Astrocyte (in vitro differentiated cells and primary cell): ENCODE measurements at regions not wholly inside any gene's neighbourhood (a gene's known extent, or its start where the extent isn't known, plus 50 kb on each side); places are given as distances from the start of the nearest gene placed in this dataset.

Source experiments
- DNase-seq: peaks from one replicate; pipeline ENCODE4 v3.0.0-alpha.2; 2010; ENCODE audit warnings: low read depth
- FAIRE-seq: peaks from 2 replicates; lab custom pipeline; 2011; peaks lifted over from hg19 to GRCh38; lab: Jason Lieb, UNC
- H2AFZ ChIP-seq: 2 replicates; pipeline ENCODE4 v1.6.0; 2012; ENCODE audit warnings: low read depth, low read length, inconsistent platforms
- H3K27ac ChIP-seq: 2 replicates; pipeline ENCODE4 v1.5.1; 2011; ENCODE audit warnings: low read depth, low read length, inconsistent platforms
- H3K27me3 ChIP-seq: 2 replicates; pipeline ENCODE4 v1.6.0; 2011; ENCODE audit warnings: low read length, inconsistent platforms; ENCODE audit not compliant: insufficient read depth
- H3K36me3 ChIP-seq: 2 replicates; pipeline ENCODE4 v1.5.1; 2011; ENCODE audit warnings: low read length, inconsistent platforms; ENCODE audit not compliant: insufficient read depth
- H3K4me1 ChIP-seq: 2 replicates; pipeline ENCODE4 v1.5.1; 2011; ENCODE audit warnings: low read length, inconsistent platforms; ENCODE audit not compliant: insufficient read depth
- H3K4me2 ChIP-seq: 2 replicates; pipeline ENCODE4 v1.6.0; 2012; ENCODE audit warnings: low read length, inconsistent platforms
- H3K4me3 ChIP-seq: 2 replicates; pipeline ENCODE4 v1.5.1; 2011; ENCODE audit warnings: low read depth, mild to moderate bottlenecking, low read length, inconsistent platforms; ENCODE audit not compliant: insufficient read depth
- H3K79me2 ChIP-seq: 2 replicates; pipeline ENCODE4 v1.6.0; 2012; ENCODE audit warnings: mild to moderate bottlenecking, low read length, inconsistent platforms; ENCODE audit not compliant: insufficient read depth
- H3K9ac ChIP-seq: 2 replicates; pipeline ENCODE4 v1.6.0; 2012; ENCODE audit warnings: mild to moderate bottlenecking, low read length, inconsistent platforms
- H3K9me3 ChIP-seq: 2 replicates; pipeline ENCODE4 v1.5.1; 2012; ENCODE audit warnings: low read depth, mild to moderate bottlenecking, low read length, inconsistent platforms; ENCODE audit not compliant: insufficient read depth
- H4K20me1 ChIP-seq: 2 replicates; pipeline ENCODE4 v1.6.0; 2012; ENCODE audit warnings: low read length, inconsistent platforms; ENCODE audit not compliant: insufficient read depth
- H3K27ac Mint-ChIP-seq: one replicate; pipeline ENCODE4 v1.8.0; 2021; ENCODE audit warnings: mild to moderate bottlenecking, mixed read lengths; ENCODE audit not compliant: unreplicated experiment
- H3K27me3 Mint-ChIP-seq: one replicate; pipeline ENCODE4 v1.8.0; 2021; ENCODE audit warnings: low read depth, mixed read lengths; ENCODE audit not compliant: unreplicated experiment
- H3K36me3 Mint-ChIP-seq: one replicate; pipeline ENCODE4 v1.8.0; 2021; ENCODE audit warnings: low read depth, mixed read lengths; ENCODE audit not compliant: unreplicated experiment
- H3K4me1 Mint-ChIP-seq: one replicate; pipeline ENCODE4 v1.8.0; 2021; ENCODE audit warnings: low read depth, mixed read lengths; ENCODE audit not compliant: unreplicated experiment
- H3K4me3 Mint-ChIP-seq: one replicate; pipeline ENCODE4 v1.8.0; 2021; ENCODE audit warnings: mild to moderate bottlenecking, moderate library complexity, mixed read lengths; ENCODE audit not compliant: unreplicated experiment
- H3K9me3 Mint-ChIP-seq: one replicate; pipeline ENCODE4 v1.8.0; 2021; ENCODE audit warnings: mild to moderate bottlenecking, mixed read lengths; ENCODE audit not compliant: unreplicated experiment
- EZH2 ChIP-seq: IDR thresholded peaks from 2 replicates; pipeline ENCODE4 v1.6.1; 2012; ENCODE audit warnings: mild to moderate bottlenecking, low read length, inconsistent platforms; ENCODE audit not compliant: insufficient read depth
- TF ChIP-seq, protein P1 (sequence below): IDR thresholded peaks from 2 replicates; pipeline ENCODE4 v1.5.1; 2011; ENCODE audit warnings: low read depth, mild to moderate bottlenecking, inconsistent platforms, low read length, moderate library complexity; ENCODE audit not compliant: insufficient read depth

DNA sequence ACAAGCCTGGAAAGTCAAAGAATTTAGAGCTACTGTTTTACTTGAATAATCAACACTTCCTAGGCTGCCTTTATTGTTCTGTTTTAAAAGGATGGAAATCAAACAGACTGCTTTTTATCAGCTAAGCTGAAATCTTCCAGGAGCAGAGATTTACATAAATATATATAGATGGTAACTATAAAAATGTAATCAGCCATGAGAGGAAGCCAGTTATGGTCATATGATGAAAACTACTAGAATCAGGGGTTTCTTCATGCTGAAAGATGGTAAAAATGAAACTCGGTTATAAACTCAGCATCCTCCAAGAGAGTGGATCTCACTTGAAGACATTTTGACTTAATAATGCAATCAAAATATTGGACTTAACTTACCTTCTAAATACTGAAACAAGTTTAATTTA is 413.0 kb downstream of the GXYLT1 start:
- H3K27ac ChIP-seq, result no peak overlapping the region
- H3K4me2 ChIP-seq, result no peak overlapping the region
- FAIRE-seq (no peak), DNase-seq (no peak)
- H3K9ac ChIP-seq, result no peak overlapping the region
- no peaks in the 10 kb centered on the region for H3K4me1 ChIP-seq
- no peaks in the 10 kb centered on the region for H3K36me3 Mint-ChIP-seq
- TF ChIP-seq, protein P1, sequence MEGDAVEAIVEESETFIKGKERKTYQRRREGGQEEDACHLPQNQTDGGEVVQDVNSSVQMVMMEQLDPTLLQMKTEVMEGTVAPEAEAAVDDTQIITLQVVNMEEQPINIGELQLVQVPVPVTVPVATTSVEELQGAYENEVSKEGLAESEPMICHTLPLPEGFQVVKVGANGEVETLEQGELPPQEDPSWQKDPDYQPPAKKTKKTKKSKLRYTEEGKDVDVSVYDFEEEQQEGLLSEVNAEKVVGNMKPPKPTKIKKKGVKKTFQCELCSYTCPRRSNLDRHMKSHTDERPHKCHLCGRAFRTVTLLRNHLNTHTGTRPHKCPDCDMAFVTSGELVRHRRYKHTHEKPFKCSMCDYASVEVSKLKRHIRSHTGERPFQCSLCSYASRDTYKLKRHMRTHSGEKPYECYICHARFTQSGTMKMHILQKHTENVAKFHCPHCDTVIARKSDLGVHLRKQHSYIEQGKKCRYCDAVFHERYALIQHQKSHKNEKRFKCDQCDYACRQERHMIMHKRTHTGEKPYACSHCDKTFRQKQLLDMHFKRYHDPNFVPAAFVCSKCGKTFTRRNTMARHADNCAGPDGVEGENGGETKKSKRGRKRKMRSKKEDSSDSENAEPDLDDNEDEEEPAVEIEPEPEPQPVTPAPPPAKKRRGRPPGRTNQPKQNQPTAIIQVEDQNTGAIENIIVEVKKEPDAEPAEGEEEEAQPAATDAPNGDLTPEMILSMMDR, result no peak
- no peak for TF ChIP-seq EZH2
- no peaks in the 10 kb centered on the region for H3K27me3 ChIP-seq
- no peaks in the 10 kb centered on the region for H3K27me3 Mint-ChIP-seq
- H3K4me3 ChIP-seq, result no peak overlapping the region
- no peaks in the 10 kb centered on the region for H3K79me2 ChIP-seq
- H2AFZ ChIP-seq, result no peak overlapping the region
- H3K27ac Mint-ChIP-seq, result no peak overlapping the region
- no peak overlapping the region for H3K4me3 Mint-ChIP-seq
- H3K4me1 Mint-ChIP-seq, result no peaks in the 10 kb centered on the region
- no peaks in the 10 kb centered on the region for H3K36me3 ChIP-seq
- H4K20me1 ChIP-seq, result no peaks in the 10 kb centered on the region
- peaks cover 3% of the 10 kb centered on the region for H3K9me3 Mint-ChIP-seq
- no peaks in the 10 kb centered on the region for H3K9me3 ChIP-seq

DNA sequence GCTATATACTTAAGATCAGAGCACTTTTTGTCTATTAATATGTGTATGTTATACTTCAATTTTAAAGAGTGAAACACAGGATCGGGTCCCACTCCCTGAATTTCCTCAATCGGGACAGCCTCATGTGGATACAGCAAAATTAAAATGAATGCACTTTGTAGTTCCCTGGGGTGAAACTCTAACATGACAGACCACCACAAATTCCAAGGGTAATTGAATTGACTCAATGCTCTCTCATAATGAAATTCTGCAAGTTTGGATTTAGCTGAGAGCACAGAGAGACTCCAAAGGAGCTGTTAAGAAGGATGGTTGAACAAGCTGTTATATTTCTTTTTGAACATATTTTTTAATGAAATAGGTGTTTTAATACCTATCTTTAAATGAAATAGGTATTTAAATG is 413.6 kb downstream of the GXYLT1 start:
- no peak for TF ChIP-seq EZH2
- TF ChIP-seq, protein P1, result no peak
- H3K4me3 ChIP-seq, result no peak overlapping the region
- no peaks in the 10 kb centered on the region for H3K27me3 ChIP-seq
- no peak for DNase-seq
- no peak for FAIRE-seq
- no peak overlapping the region for H3K9ac ChIP-seq
- H3K4me2 ChIP-seq, result no peak overlapping the region
- Mint-ChIP-seq H3K36me3 (no peaks in the 10 kb centered on the region), H3K4me1 (no peaks in the 10 kb centered on the region), H3K27ac (no peak overlapping the region), H3K4me3 (no peak overlapping the region), H3K27me3 (no peaks in the 10 kb centered on the region), H3K9me3 (peaks cover 3% of the 10 kb centered on the region)
- H3K27ac ChIP-seq, result no peak overlapping the region
- no peaks in the 10 kb centered on the region for H4K20me1 ChIP-seq
- no peaks in the 10 kb centered on the region for H3K9me3 ChIP-seq
- H2AFZ ChIP-seq, result no peak overlapping the region
- no peaks in the 10 kb centered on the region for H3K79me2 ChIP-seq
- H3K4me1 ChIP-seq, result no peaks in the 10 kb centered on the region
- no peaks in the 10 kb centered on the region for H3K36me3 ChIP-seq

DNA sequence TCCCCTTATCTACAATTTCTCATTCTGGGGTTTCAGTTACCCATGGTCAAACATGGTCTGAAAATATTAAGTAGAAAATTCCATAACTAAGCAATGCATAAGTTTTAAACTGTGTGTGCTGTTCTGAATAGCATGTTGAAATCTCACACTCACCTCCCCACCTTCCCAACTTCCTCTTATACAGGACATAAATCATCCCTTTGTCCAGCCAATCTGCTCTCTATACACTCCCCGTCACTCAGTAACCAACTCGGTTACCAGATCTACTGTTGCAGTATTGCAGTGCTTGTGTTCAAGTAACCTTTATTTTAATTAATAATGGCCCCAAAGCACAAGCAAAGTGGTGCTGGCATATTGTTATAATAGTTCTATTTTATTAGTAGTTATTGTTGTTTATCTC is 420.5 kb downstream of the GXYLT1 start:
- Mint-ChIP-seq H3K4me1 (no peaks in the 10 kb centered on the region), H3K36me3 (no peaks in the 10 kb centered on the region), H3K27ac (no peak overlapping the region), H3K27me3 (no peaks in the 10 kb centered on the region), H3K4me3 (no peak overlapping the region), H3K9me3 (no peaks in the 10 kb centered on the region)
- H3K9ac ChIP-seq, result no peak overlapping the region
- H3K27me3 ChIP-seq, result no peaks in the 10 kb centered on the region
- no peak overlapping the region for H2AFZ ChIP-seq
- no peaks in the 10 kb centered on the region for H4K20me1 ChIP-seq
- no peak for FAIRE-seq
- H3K9me3 ChIP-seq, result no peaks in the 10 kb centered on the region
- H3K4me3 ChIP-seq, result no peak overlapping the region
- no peak for DNase-seq
- TF ChIP-seq EZH2, result no peak
- TF ChIP-seq, protein P1, result no peak
- H3K27ac ChIP-seq, result no peak overlapping the region
- H3K79me2 ChIP-seq, result no peaks in the 10 kb centered on the region
- no peak overlapping the region for H3K4me2 ChIP-seq
- H3K36me3 ChIP-seq, result no peaks in the 10 kb centered on the region
- H3K4me1 ChIP-seq, result no peaks in the 10 kb centered on the region
